Activated CD8-positive, alpha-beta T cell treated with anti-CD3 and anti-CD28 coated beads for 36 hours (primary cell): ENCODE measurements at regions not wholly inside any gene's neighbourhood (a gene's known extent, or its start where the extent isn't known, plus 50 kb on each side); places are given as distances from the start of the nearest gene placed in this dataset.

Source experiments
- ATAC-seq: fragments of 200-7000 bp; cut with Tn5 transposase; one replicate; pipeline ENCODE4 v1.10.0; 2021; ENCODE audit warnings: mild to moderate bottlenecking, moderate library complexity
- CTCF ChIA-PET: fragments of 350-600 bp; sonication (Branson Sonifier 250); formaldehyde crosslinking; loops from one replicate; lab custom pipeline; 2021; ENCODE audit warnings: antibody characterized with exemption; lab: Charles Lee
- POLR2A ChIA-PET: fragments of 350-600 bp; sonication (Branson Sonifier 250); formaldehyde crosslinking; loops from one replicate; lab custom pipeline; 2021; ENCODE audit warnings: antibody characterized with exemption; lab: Charles Lee
- DNase-seq: peaks from one replicate; pipeline ENCODE4 v3.0.0-alpha.2; 2020
- H3K27ac Mint-ChIP-seq: one replicate; pipeline ENCODE4 v1.8.0; 2021; ENCODE audit warnings: mild to moderate bottlenecking, mixed read lengths
- H3K27me3 Mint-ChIP-seq: one replicate; pipeline ENCODE4 v1.8.0; 2021; ENCODE audit warnings: mixed read lengths
- H3K36me3 Mint-ChIP-seq: one replicate; pipeline ENCODE4 v1.8.0; 2021; ENCODE audit warnings: low read depth, mixed read lengths
- H3K4me1 Mint-ChIP-seq: one replicate; pipeline ENCODE4 v1.8.0; 2021; ENCODE audit warnings: low read depth, mixed read lengths
- H3K4me3 Mint-ChIP-seq: one replicate; pipeline ENCODE4 v1.8.0; 2021; ENCODE audit warnings: mild to moderate bottlenecking, moderate library complexity, mixed read lengths
- H3K9me3 Mint-ChIP-seq: one replicate; pipeline ENCODE4 v1.8.0; 2021; ENCODE audit warnings: mixed read lengths
- CTCF ChIP-seq: fragments of 200-600 bp; IDR thresholded peaks from one replicate; pipeline ENCODE4 v1.8.0; 2022; ENCODE audit warnings: antibody characterized with exemption, mild to moderate bottlenecking
- intact Hi-C: fragments of 100-400 bp; cut with micrococcal nuclease; formaldehyde crosslinking; loops from one replicate; pipeline ENCODE4 v1.10.0; 2022

GRCh38 chr3:135641761-135642160, 323.8 kb upstream of the PPP2R3A start:
- DNase-seq (no peak), ATAC-seq (no peak)
- Mint-ChIP-seq H3K27me3 (no peaks in the 10 kb centered on the region), H3K27ac (no peak overlapping the region), H3K4me1 (no peaks in the 10 kb centered on the region), H3K9me3 (no peaks in the 10 kb centered on the region), H3K4me3 (no peak overlapping the region), H3K36me3 (no peaks in the 10 kb centered on the region)
- no peak for TF ChIP-seq CTCF
- CTCF ChIA-PET: no interaction called here
- POLR2A ChIA-PET: no interaction called here
- intact Hi-C loops: no loop called here

- Mint-ChIP-seq H3K4me1 (no peaks in the 10 kb centered on the region), H3K9me3 (no peaks in the 10 kb centered on the region), H3K4me3 (no peak overlapping the region), H3K36me3 (no peaks in the 10 kb centered on the region), H3K27ac (no peak overlapping the region), H3K27me3 (peaks cover 2% of the 10 kb centered on the region)
- no peak for TF ChIP-seq CTCF
- ATAC-seq (no peak), DNase-seq (no peak)
- ChIA-PET CTCF (no interaction called here), POLR2A (no interaction called here)
- intact Hi-C loops: no loop called here
Observed at GRCh38 chr3:135645541-135645940, 320.0 kb upstream of the PPP2R3A start.

- ChIA-PET POLR2A (interaction anchor here (0.6 kb wide), 1 partner anchor 21 kb away, joined by 3 read pairs; no protein-coding TSS in a partner anchor), CTCF (no interaction called here)
- Mint-ChIP-seq H3K27ac (no peak overlapping the region), H3K27me3 (peaks cover 2% of the 10 kb centered on the region), H3K4me3 (no peak overlapping the region), H3K36me3 (no peaks in the 10 kb centered on the region), H3K4me1 (no peaks in the 10 kb centered on the region), H3K9me3 (no peaks in the 10 kb centered on the region)
- DNase-seq (no peak), ATAC-seq (no peak)
- no peak for TF ChIP-seq CTCF
- intact Hi-C loops: no loop called here
Observed at GRCh38 chr3:135646873-135647272, 318.7 kb upstream of the PPP2R3A start.

- ChIA-PET CTCF (no interaction called here), POLR2A (no interaction called here)
- intact Hi-C loops: no loop called here
- Mint-ChIP-seq H3K4me1 (no peaks in the 10 kb centered on the region), H3K9me3 (peaks cover 3% of the 10 kb centered on the region), H3K27ac (no peak overlapping the region), H3K27me3 (peaks cover 2% of the 10 kb centered on the region), H3K36me3 (no peaks in the 10 kb centered on the region), H3K4me3 (no peak overlapping the region)
- no peak for ATAC-seq
- no peak for DNase-seq
- no peak for TF ChIP-seq CTCF
Observed at GRCh38 chr3:135649361-135649760, 316.2 kb upstream of the PPP2R3A start.

- CTCF ChIA-PET: no interaction called here
- DNase-seq (no peak), ATAC-seq (no peak)
- H3K9me3 Mint-ChIP-seq: peaks cover 3% of the 10 kb centered on the region
- no peak overlapping the region for H3K4me3 Mint-ChIP-seq
- H3K27me3 Mint-ChIP-seq: peaks cover 2% of the 10 kb centered on the region
- TF ChIP-seq CTCF: no peak
- no peaks in the 10 kb centered on the region for H3K4me1 Mint-ChIP-seq
- intact Hi-C loops: no loop called here
- POLR2A ChIA-PET: no interaction called here
- no peaks in the 10 kb centered on the region for H3K36me3 Mint-ChIP-seq
- no peak overlapping the region for H3K27ac Mint-ChIP-seq
Observed at GRCh38 chr3:135650309-135650708, 315.2 kb upstream of the PPP2R3A start.
